HG03432 (cell line): ENCODE measurements at regions not wholly inside any gene's neighbourhood (a gene's known extent, or its start where the extent isn't known, plus 50 kb on each side); places are given as distances from the start of the nearest gene placed in this dataset.

Experiments used
- ATAC-seq: cut with Tn5 transposase; IDR thresholded peaks from one replicate; pipeline ENCODE4 v1.9.1; 2021; ENCODE audit warnings: mild to moderate bottlenecking, moderate library complexity; ENCODE audit not compliant: unreplicated experiment

DNA sequence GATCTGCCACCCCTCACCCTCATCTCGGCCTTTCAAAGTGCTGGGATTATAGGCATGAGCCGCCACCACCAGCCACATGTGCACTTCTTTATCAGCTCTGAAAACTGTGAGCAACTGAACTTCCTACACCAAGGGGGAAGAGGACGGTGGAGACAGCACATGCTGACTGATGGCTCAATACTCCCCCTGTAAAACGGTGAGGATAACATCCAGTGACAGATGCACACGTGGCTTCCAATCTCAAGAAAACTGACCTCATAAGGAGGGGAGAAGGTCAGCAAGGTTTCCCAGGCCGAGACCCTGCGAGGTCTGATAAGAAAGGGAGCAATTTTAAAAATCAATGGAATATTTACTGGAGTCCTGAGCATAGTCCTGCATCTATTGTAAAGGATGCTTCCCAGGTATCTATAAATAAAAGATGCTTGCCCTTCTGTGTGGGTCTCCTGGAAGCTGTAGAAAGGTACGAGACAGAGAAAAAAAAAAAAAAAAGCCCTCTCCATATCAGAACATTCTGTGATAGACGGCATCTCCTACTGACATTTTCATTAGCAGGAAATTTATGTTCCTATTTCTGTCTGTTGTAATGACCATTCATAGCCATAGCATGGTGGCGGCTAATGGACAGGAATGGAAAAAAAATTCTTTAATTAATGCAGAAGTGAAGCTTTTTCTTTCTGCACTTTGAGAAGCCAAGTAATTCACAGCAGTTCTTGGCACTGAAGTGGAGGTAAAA, 385.1 kb downstream of the ZNF536 start:
- no peak for ATAC-seq

DNA sequence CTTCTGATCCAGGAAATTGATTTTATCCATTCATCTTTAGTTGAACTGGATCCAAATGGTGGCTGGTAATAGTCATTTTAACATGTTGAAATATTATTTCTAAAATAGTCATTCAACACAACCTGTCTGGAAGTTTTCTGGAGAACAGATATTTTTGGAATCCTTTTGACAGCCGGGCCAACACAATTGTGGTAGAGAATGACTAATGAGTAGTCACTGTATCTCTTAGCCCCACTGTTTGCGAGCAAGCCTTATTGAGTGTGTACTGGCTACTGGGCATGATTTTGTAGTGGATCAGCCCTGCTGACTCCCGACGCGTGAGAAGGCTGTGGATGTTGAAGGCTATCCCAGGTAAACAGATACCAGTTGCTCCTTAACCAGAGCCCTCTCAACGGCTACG, 383.4 kb downstream of the ZNF536 start:
- no peak for ATAC-seq

DNA sequence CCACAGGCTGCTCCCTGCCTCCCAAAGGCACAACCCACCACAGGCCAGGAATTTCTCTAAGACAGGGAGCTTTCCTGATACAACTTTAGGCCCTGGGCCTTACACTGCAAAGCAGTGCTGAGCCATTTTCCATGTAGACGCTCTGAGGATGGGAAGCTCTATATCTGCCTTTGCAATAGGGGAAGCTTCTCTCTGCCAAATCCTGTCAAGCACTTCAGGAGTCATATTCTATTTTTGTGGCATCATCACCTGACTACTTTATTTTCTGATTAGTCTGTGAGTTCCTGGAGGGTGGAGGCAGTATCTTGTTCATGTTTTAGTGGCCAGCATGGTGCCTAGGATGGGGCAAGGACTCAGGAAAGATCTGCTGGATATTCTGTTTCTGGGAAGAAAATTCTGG, 382.0 kb downstream of the ZNF536 start:
- ATAC-seq: no peak

DNA sequence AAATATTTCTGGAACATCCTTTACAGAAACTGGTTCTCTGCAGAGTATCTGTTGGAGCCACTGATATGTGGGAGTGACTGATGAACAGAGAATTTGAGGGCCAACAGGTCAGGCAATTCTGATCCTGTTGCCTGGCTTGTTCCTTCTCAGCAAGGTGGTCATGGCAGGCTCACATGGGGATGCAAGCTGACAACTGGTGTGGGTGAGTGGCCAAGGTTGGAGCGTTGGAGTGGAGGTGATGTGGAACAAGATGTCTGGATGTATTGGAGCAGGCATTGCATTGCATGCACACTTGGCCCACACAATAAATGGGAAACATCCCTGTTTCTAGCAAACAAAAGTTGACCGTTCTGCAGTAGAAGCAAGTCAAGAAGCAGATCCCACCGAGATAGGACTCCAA, 380.7 kb downstream of the ZNF536 start:
- no peak for ATAC-seq

- no peak for ATAC-seq
These were observed 380.0 kb downstream of the ZNF536 start for GRCh38 chr19:30752201-30752600.

- no peak for ATAC-seq
These were observed 373.3 kb downstream of the ZNF536 start for GRCh38 chr19:30745476-30745985.

- ATAC-seq: no peak
These were observed 372.7 kb downstream of the ZNF536 start for GRCh38 chr19:30744741-30745475.

- ATAC-seq: no peak
These were observed 371.5 kb downstream of the ZNF536 start for GRCh38 chr19:30743702-30744101.

- no peak for ATAC-seq
These were observed 370.8 kb downstream of the ZNF536 start for GRCh38 chr19:30743011-30743410.

- ATAC-seq: no peak
These were observed 370.3 kb downstream of the ZNF536 start for GRCh38 chr19:30742406-30742938.

- ATAC-seq: no peak
These were observed 369.4 kb downstream of the ZNF536 start for GRCh38 chr19:30741566-30741965.

DNA sequence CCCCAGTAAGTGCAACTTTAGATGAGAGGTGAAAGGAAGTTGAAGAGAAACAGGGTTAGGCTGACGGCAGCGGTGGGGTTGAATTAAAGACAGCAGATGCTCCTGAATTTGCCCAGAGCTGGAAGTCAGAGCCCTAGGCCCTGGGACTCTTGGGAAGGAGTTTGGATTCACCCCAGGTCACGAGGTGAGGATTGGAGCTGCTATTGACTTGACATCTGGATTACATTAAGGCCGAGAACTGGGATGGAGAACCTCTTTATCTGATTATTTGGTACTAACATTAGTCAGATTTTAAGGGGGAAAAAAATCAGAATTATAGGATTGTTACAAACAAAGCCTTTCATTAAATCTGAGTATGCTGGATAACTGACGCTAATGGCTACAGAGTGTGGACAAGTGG, 367.2 kb downstream of the ZNF536 start:
- no peak for ATAC-seq

DNA sequence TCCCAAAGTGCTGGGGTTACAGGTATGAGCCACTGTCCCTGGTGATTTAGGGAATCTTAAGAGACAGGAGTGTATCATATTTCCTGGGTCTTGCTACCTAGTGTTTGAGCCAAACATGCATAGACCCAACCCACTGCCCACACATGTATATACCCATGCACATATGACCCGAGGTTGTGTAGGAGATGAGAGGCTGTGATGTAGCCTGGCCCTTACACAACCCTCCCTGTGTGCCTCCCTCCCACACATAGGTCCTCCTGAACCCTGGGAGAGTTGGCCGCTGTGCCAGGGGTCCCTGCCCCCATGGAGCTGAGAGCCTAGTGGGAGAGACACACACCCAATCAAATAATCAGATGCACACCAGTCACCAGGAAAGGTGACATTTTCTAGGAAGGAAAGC, 365.9 kb downstream of the ZNF536 start:
- ATAC-seq: no peak

DNA sequence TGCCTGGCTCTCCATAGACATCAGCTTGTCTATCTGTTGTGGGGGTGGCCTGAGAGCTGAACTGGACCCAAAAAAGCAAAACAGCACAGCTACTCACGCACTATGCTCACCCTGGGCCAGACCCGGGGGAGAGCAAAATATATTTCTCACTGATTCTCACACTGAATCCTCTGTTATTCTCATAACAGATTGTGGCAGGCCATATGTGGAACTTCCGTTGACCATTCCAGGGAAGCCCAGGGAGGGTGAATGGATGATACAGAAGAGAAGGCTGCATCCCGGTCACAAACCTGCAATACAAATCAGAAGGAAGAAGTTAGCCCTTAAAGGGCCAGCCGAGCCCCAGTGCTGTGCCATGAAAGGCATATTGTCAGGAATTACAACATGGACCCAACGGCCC, 362.5 kb downstream of the ZNF536 start:
- ATAC-seq: no peak

DNA sequence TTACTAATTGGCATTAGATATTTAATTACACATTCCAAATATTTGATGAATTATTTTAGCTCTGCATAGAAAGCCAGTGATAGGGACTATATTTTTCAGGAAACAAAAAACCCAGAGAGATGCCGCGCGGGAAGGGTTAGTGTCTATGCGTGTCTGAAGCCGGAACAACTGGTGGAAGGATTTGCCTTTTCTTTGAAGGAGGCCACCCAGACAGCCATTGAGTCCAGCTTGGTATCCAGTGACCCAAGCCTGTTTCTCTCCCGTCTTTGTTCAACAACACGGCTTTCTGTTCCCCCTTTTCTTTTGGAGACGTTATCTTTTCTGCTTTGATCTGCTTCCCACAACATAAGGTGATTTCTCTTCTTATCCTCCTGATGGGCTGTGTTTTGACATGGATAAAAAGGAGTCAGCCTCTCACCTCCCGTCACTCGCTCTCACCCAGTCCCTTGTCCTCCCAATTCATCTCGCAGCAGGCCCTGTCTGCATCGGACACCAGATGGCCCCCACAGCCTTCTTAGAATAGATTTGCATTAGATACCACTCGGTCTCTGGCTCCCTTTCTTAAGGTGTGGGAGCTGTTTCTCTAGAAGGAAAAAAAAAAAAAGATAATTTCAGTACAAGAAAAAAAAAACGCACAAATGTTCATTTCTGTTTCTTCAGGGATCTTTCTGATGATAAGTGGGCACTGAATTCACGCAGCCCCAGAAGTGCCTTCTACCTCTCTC, 361.8 kb downstream of the ZNF536 start:
- no peak for ATAC-seq

GRCh38 chr19:30731591-30731990, 359.4 kb downstream of the ZNF536 start:
- ATAC-seq: no peak

DNA sequence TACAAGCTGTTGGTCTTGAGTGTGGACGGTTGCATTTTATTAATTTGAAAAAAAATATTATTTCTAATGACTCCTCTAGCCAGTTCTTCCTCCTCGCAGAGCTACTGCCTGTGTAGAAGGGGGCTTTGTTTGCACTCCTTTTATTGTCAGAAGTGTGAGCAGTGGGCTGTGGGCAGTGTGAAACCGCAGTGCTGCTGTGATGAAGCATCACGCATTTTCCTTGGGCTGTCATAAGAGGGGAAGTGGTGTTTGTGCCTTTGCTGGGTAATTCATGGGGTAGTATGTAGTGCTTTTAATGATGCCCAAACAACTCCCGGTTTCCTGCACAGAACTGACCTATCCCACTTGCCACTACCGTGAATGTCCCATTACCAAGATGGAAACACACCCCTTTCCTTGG, 357.3 kb downstream of the ZNF536 start:
- ATAC-seq: no peak

GRCh38 chr19:30722761-30723160, 350.6 kb downstream of the ZNF536 start:
- ATAC-seq: no peak

- ATAC-seq: no peak
These were observed 350.0 kb downstream of the ZNF536 start for GRCh38 chr19:30722186-30722585.

DNA sequence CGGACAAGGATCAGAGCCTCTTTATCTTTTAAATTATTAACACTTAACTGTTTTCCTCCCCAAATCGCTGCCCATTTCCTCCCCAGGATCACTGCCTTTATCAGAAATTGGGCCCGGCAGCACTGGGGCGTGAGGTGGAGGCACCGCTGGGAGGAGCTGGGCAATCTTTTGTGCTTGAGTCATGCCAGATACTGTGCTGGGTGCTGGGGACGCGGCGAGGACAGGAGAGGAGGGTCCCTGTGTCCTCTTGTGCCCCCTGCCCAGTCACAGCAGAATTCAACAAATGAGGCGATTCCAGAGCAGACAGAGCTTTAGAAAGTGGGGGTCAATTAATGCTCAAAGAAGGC, 347.8 kb downstream of the ZNF536 start:
- ATAC-seq: no peak

DNA sequence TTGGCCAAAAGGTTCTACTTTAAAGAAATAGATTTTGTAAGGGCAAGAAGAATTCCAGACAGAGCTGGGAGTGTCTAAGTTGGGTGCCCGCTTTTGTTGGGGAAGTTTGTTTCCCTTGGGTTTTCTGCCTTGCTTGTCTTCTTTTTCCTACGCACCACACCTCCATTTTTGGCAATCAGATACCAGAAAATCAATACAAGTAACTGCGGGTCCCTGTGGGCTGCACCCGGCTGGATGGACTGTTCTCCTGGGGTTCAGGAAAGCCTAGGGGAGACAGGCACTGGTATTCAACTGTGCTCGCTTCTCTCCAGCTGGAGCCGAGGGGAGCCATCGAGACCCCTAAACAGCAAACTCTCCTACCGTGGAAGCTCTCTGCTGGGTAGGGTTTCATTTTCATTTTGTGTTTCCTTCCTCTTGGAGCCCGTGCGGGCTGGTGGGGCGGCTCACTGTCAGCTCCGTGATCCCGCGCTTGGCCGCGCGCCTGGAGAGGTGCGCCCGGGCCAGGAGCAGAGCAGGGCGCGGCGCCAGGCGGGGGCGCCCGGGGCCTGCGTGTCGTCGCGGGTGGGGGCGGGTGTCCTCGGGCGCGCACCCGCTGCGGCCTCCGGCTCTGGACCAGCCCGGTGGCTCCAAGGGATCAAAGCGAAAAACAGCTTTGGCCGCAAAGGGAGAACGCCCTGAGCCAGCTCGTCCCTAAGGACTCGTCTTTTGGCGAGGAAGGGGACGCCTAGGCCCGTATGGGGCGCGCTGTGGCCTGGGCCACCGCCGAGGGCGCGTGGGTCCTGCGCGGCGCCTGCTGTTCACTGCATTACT, 347.2 kb downstream of the ZNF536 start:
- no peak for ATAC-seq
